Caki2 (cell line): ENCODE measurements at regions not wholly inside any gene's neighbourhood (a gene's known extent, or its start where the extent isn't known, plus 50 kb on each side); places are given as distances from the start of the nearest gene placed in this dataset.
A peak's percentile ranks its signal among the peaks of the same experiment; 100 is the strongest.
"Not testable (repeated sequence)": the region's sequence is repeated elsewhere in the genome, so short reads cannot be mapped to it uniquely, and the experiment has no call there.

Experiments
- DNase-seq: peaks from one replicate; pipeline ENCODE4 v3.0.0-alpha.2; 2015; ENCODE audit warnings: low read depth
- in situ Hi-C: cut with HindIII; loops from 2 replicates; pipeline ENCODE4 v1.10.0; 2016; ENCODE audit warnings: low sequenced_read_pairs, low pct_unique_long_range_greater_than_20kb, mixed read lengths

- DNase-seq: no peak
- in situ Hi-C loops: no loop called here
Measured at GRCh38 chr20:53874706-53875105, 195.7 kb downstream of the BCAS1 start.

- in situ Hi-C loops: no loop called here
- no peak for DNase-seq
Measured at GRCh38 chr20:53874104-53874503, 196.3 kb downstream of the BCAS1 start.

GRCh38 chr20:53873230-53873604, 197.2 kb downstream of the BCAS1 start:
- in situ Hi-C loops: no loop called here
- no peak for DNase-seq

- peak; percentile 37 for DNase-seq
- in situ Hi-C loops: no loop called here
Measured at GRCh38 chr20:53872561-53873229, 197.7 kb downstream of the BCAS1 start.

- no peak for DNase-seq
- in situ Hi-C loops: no loop called here
Measured at GRCh38 chr20:53872081-53872541, 198.3 kb downstream of the BCAS1 start.

GRCh38 chr20:53871541-53871940, 198.9 kb downstream of the BCAS1 start:
- in situ Hi-C loops: no loop called here
- DNase-seq: no peak

- in situ Hi-C loops: no loop called here
- DNase-seq: peak; percentile 69
Measured at GRCh38 chr20:53870426-53871315, 199.7 kb downstream of the BCAS1 start.

- peak; percentile 78 for DNase-seq
- in situ Hi-C loops: no loop called here
Measured at GRCh38 chr20:53869466-53870258, 200.7 kb downstream of the BCAS1 start.

GRCh38 chr20:53867741-53868351, 202.5 kb downstream of the BCAS1 start:
- in situ Hi-C loops: no loop called here
- DNase-seq: no peak

GRCh38 chr20:53866794-53867740, 203.3 kb downstream of the BCAS1 start:
- in situ Hi-C loops: no loop called here
- no peak for DNase-seq

- peak; percentile 51 for DNase-seq
- in situ Hi-C loops: no loop called here
Measured at GRCh38 chr20:53865901-53866793, 204.2 kb downstream of the BCAS1 start.

- DNase-seq, in situ Hi-C loops: not testable (repeated sequence)
Measured at GRCh38 chr20:53864765-53865683, 205.4 kb downstream of the BCAS1 start.

GRCh38 chr20:53863923-53864641, 206.3 kb downstream of the BCAS1 start:
- in situ Hi-C loops: not testable (repeated sequence)

GRCh38 chr20:53863535-53863922, 206.9 kb downstream of the BCAS1 start:
- DNase-seq, in situ Hi-C loops: not testable (repeated sequence)

More at GRCh38 chr20:53863923-53864641, 206.3 kb downstream of the BCAS1 start:
- DNase-seq: not testable (repeated sequence)

GRCh38 chr20:53863039-53863438, 207.4 kb downstream of the BCAS1 start:
- in situ Hi-C loops, DNase-seq: not testable (repeated sequence)
